HG03108 (cell line): ENCODE measurements at regions not wholly inside any gene's neighbourhood (a gene's known extent, or its start where the extent isn't known, plus 50 kb on each side); places are given as distances from the start of the nearest gene placed in this dataset.
"Not testable (repeated sequence)": the region's sequence is repeated elsewhere in the genome, so short reads cannot be mapped to it uniquely, and the experiment has no call there.

Experiments
- ATAC-seq: cut with Tn5 transposase; IDR thresholded peaks from one replicate; pipeline ENCODE4 v1.9.1; 2021; ENCODE audit warnings: moderate library complexity; ENCODE audit not compliant: unreplicated experiment

GRCh38 chr4:49153011-49153410, 166.9 kb downstream of the CWH43 start:
- peak; percentile 22 for ATAC-seq

- peak; percentile 60 for ATAC-seq
Observed at GRCh38 chr4:49154308-49155103, 168.4 kb downstream of the CWH43 start.

- not testable (repeated sequence) for ATAC-seq
Observed at GRCh38 chr4:49155270-49155669, 169.2 kb downstream of the CWH43 start.

GRCh38 chr4:49156309-49156708, 170.2 kb downstream of the CWH43 start:
- not testable (repeated sequence) for ATAC-seq

GRCh38 chr4:49157630-49158029, 171.6 kb downstream of the CWH43 start:
- not testable (repeated sequence) for ATAC-seq

GRCh38 chr4:49161111-49161541, 175.1 kb downstream of the CWH43 start:
- ATAC-seq: not testable (repeated sequence)

GRCh38 chr4:49164916-49165315, 178.8 kb downstream of the CWH43 start:
- ATAC-seq: not testable (repeated sequence)

GRCh38 chr4:49177847-49178246, 191.8 kb downstream of the CWH43 start:
- not testable (repeated sequence) for ATAC-seq

- ATAC-seq: not testable (repeated sequence)
Observed at GRCh38 chr4:49181088-49181487, 195.0 kb downstream of the CWH43 start.

GRCh38 chr4:49211396-49212194, 225.5 kb downstream of the CWH43 start:
- ATAC-seq: not testable (repeated sequence)

- not testable (repeated sequence) for ATAC-seq
Observed at GRCh38 chr4:49213250-49213649, 227.2 kb downstream of the CWH43 start.

GRCh38 chr4:49213750-49214149, 227.7 kb downstream of the CWH43 start:
- not testable (repeated sequence) for ATAC-seq

- not testable (repeated sequence) for ATAC-seq
Observed at GRCh38 chr4:49214453-49215081, 228.5 kb downstream of the CWH43 start.

GRCh38 chr4:49215082-49215479, 229.0 kb downstream of the CWH43 start:
- not testable (repeated sequence) for ATAC-seq

- ATAC-seq: not testable (repeated sequence)
Observed at GRCh38 chr4:49216606-49217005, 230.5 kb downstream of the CWH43 start.

- no peak for ATAC-seq
Observed at GRCh38 chr4:49217492-49217891, 231.4 kb downstream of the CWH43 start.

- not testable (repeated sequence) for ATAC-seq
Observed at GRCh38 chr4:49218094-49218493, 232.0 kb downstream of the CWH43 start.

- not testable (repeated sequence) for ATAC-seq
Observed at GRCh38 chr4:49218931-49219330, 232.9 kb downstream of the CWH43 start.

- ATAC-seq: not testable (repeated sequence)
Observed at GRCh38 chr4:49219489-49220225, 233.6 kb downstream of the CWH43 start.

GRCh38 chr4:49221209-49221608, 235.1 kb downstream of the CWH43 start:
- no peak for ATAC-seq

- ATAC-seq: not testable (repeated sequence)
Observed at GRCh38 chr4:49222810-49223209, 236.7 kb downstream of the CWH43 start.
